A549 (cell line): ENCODE measurements at regions not wholly inside any gene's neighbourhood (a gene's known extent, or its start where the extent isn't known, plus 50 kb on each side); places are given as distances from the start of the nearest gene placed in this dataset.

Experiments used
- ATAC-seq, 2 experiments: fragments of 200-7000 bp in 1 of 2; fragments of >200 bp in 1 of 2; cut with Nextera tagmentation in 1 of 2; cut with Tn5 transposase in 1 of 2; 3 replicates each; pipeline versions ENCODE4 v1.8.0 to v1.9.1; 2018 to 2020; ENCODE audit warnings: mild to moderate bottlenecking in 1 of 2, moderate library complexity in 1 of 2
- CTCF ChIA-PET: fragments of 300-600 bp; sonication (Branson Sonifier 250); formaldehyde crosslinking; extraction: SDS; loops from one replicate; lab custom pipeline; 2021; ENCODE audit warnings: antibody characterized with exemption, inconsistent platforms; lab: Yijun Ruan, JAX
- POLR2A ChIA-PET: fragments of 350-600 bp; formaldehyde crosslinking; extraction: SDS; loops from one replicate; lab custom pipeline; 2021; ENCODE audit warnings: antibody characterized with exemption, inconsistent platforms; lab: Yijun Ruan, JAX
- DNase-seq, 2 experiments: peaks; one replicate each; pipeline versions ENCODE4 v3.0.0 to v3.0.0-alpha.2; 2011 to 2016; ENCODE audit warnings: low read depth in 1 of 2, low spot score in 1 of 2
- FAIRE-seq: peaks from 2 replicates; lab custom pipeline; 2011; peaks lifted over from hg19 to GRCh38; lab: Jason Lieb, UNC
- H3K27ac ChIP-seq, 2 experiments: fragments of >200 bp; sonication (Bioruptor Twin); formaldehyde crosslinking; 3 replicates each; pipeline ENCODE4 v1.5.1; 2016 to 2017
- H3K4me1 ChIP-seq: fragments of >200 bp; sonication (Bioruptor Twin); formaldehyde crosslinking; 3 replicates; pipeline ENCODE4 v1.6.1; 2016
- H3K4me2 ChIP-seq: fragments of >200 bp; sonication (Bioruptor Twin); formaldehyde crosslinking; 3 replicates; pipeline ENCODE4 v1.6.1; 2016
- H3K4me3 ChIP-seq: fragments of >200 bp; sonication (Bioruptor Twin); formaldehyde crosslinking; 3 replicates; pipeline ENCODE4 v1.5.1; 2016
- H3K9me3 ChIP-seq: fragments of >200 bp; sonication (Bioruptor Twin); formaldehyde crosslinking; 3 replicates; pipeline ENCODE4 v1.6.1; 2016
- CBX2 ChIP-seq: fragments of 200-600 bp; sonication (generic); IDR thresholded peaks from 2 replicates; pipeline ENCODE4 v1.6.1; 2016; ENCODE audit warnings: low read depth, mild to moderate bottlenecking, borderline replicate concordance
- CEBPB ChIP-seq, 2 experiments: fragments of >200 bp in 1 of 2; sonication (Bioruptor Twin) in 1 of 2; formaldehyde crosslinking in 1 of 2; IDR thresholded peaks; 2 replicates each; pipeline ENCODE4 v1.6.1; 2012 to 2016
- CHD2 ChIP-seq: fragments of 150-350 bp; IDR thresholded peaks from 2 replicates; pipeline ENCODE4 v1.6.1; 2014; ENCODE audit warnings: low read length; ENCODE audit not compliant: partially characterized antibody
- EHF ChIP-seq: fragments of 250-450 bp; sonication (Bioruptor Pico); IDR thresholded peaks from 2 replicates; pipeline ENCODE4 v1.5.0; 2020; ENCODE audit warnings: mild to moderate bottlenecking
- EP300 ChIP-seq, 2 experiments: fragments of >200 bp; sonication (Bioruptor Twin); formaldehyde crosslinking; IDR thresholded peaks; 2 replicates in 1 of 2; 3 replicates in 1 of 2; pipeline ENCODE4 v1.6.1; 2016 to 2017
- FOSB ChIP-seq: fragments of 250-450 bp; sonication (Bioruptor Pico); IDR thresholded peaks from 2 replicates; pipeline ENCODE4 v1.5.0; 2020; ENCODE audit warnings: mild to moderate bottlenecking, moderate library complexity
- HDAC2 ChIP-seq: fragments of 200-600 bp; sonication (generic); IDR thresholded peaks from 2 replicates; pipeline ENCODE4 v1.6.1; 2016
- HEYL ChIP-seq: fragments of 250-450 bp; sonication (Bioruptor Pico); IDR thresholded peaks from 2 replicates; pipeline ENCODE4 v1.8.0; 2021; ENCODE audit warnings: mild to moderate bottlenecking, moderate library complexity
- KDM1A ChIP-seq: fragments of 200-600 bp; sonication (generic); IDR thresholded peaks from 2 replicates; pipeline ENCODE4 v1.6.1; 2016; ENCODE audit warnings: low read depth, mild to moderate bottlenecking
- MAFK ChIP-seq: fragments of 450-650 bp; IDR thresholded peaks from 2 replicates; pipeline ENCODE4 v1.6.1; 2014; ENCODE audit not compliant: partially characterized antibody
- NFE2L2 ChIP-seq: fragments of 150-350 bp; conservative IDR thresholded peaks from 2 replicates; pipeline ENCODE4 v1.6.1; 2014; ENCODE audit warnings: low read length
- NPAS2 ChIP-seq: fragments of 250-450 bp; sonication (Bioruptor Pico); IDR thresholded peaks from 2 replicates; pipeline ENCODE4 v1.8.0; 2022; ENCODE audit warnings: mild to moderate bottlenecking, moderate library complexity, borderline replicate concordance
- RAD21 ChIP-seq, 2 experiments: fragments of >200 bp in 1 of 2; sonication (Bioruptor Twin) in 1 of 2; formaldehyde crosslinking in 1 of 2; IDR thresholded peaks in 1 of 2; conservative IDR thresholded peaks in 1 of 2; 2 replicates in 1 of 2; 3 replicates in 1 of 2; pipeline ENCODE4 v1.6.1; 2012 to 2018; ENCODE audit warnings: inconsistent platforms in 1 of 2
- RARB ChIP-seq: fragments of 250-450 bp; sonication (Bioruptor Pico); IDR thresholded peaks from 2 replicates; pipeline ENCODE4 v1.8.0; 2021; ENCODE audit warnings: mild to moderate bottlenecking, moderate library complexity
- RCOR1 ChIP-seq: fragments of 150-350 bp; IDR thresholded peaks from 2 replicates; pipeline ENCODE4 v1.6.1; 2014; ENCODE audit warnings: antibody characterized with exemption, low read length, low read depth
- RFX5 ChIP-seq: fragments of 450-650 bp; IDR thresholded peaks from 2 replicates; pipeline ENCODE4 v1.7.1; 2014; ENCODE audit warnings: antibody characterized with exemption, mild to moderate bottlenecking, moderate library complexity
- SMC3 ChIP-seq: fragments of >200 bp; sonication (Bioruptor Twin); formaldehyde crosslinking; IDR thresholded peaks from 3 replicates; pipeline ENCODE4 v1.6.1; 2018; ENCODE audit warnings: inconsistent platforms
- SREBF2 ChIP-seq: fragments of 450-650 bp; IDR thresholded peaks from 2 replicates; pipeline ENCODE4 v1.6.1; 2014; ENCODE audit warnings: mild to moderate bottlenecking, moderate library complexity
- TP53 ChIP-seq: fragments of 250-450 bp; sonication (Bioruptor Pico); IDR thresholded peaks from 2 replicates; pipeline ENCODE4 v1.5.0; 2021; ENCODE audit warnings: mild to moderate bottlenecking, moderate library complexity
- ZC3H11A ChIP-seq: fragments of 450-650 bp; IDR thresholded peaks from 2 replicates; pipeline ENCODE4 v1.6.1; 2014; ENCODE audit warnings: antibody characterized with exemption, mild to moderate bottlenecking
- ZFP36 ChIP-seq: fragments of 450-650 bp; IDR thresholded peaks from 2 replicates; pipeline ENCODE4 v1.6.1; 2014; ENCODE audit warnings: borderline replicate concordance; ENCODE audit not compliant: partially characterized antibody
- ZNF302 ChIP-seq: fragments of 250-450 bp; sonication (Bioruptor Pico); IDR thresholded peaks from 2 replicates; pipeline ENCODE4 v1.9.0; 2021; ENCODE audit warnings: inconsistent platforms, mild to moderate bottlenecking, moderate library complexity
- WGBS: methylation state at CpG from one replicate; pipeline ENCODE4 v1.1.6; 2017; ENCODE audit errors: missing lambda C conversion rate; 5-methylcytosine and 5-hydroxymethylcytosine counted together
- TF ChIP-seq, protein P1 (sequence below): fragments of >200 bp; sonication (Bioruptor Twin); formaldehyde crosslinking; IDR thresholded peaks from 3 replicates; pipeline ENCODE4 v1.5.1; 2016
- TF ChIP-seq, protein P2 (sequence below): fragments of >200 bp; sonication (Bioruptor Twin); formaldehyde crosslinking; IDR thresholded peaks from 2 replicates; pipeline ENCODE4 v1.6.1; 2016
- TF ChIP-seq, protein P3 (sequence below): fragments of 200-600 bp; sonication (generic); IDR thresholded peaks from 2 replicates; pipeline ENCODE4 v1.6.1; 2016; ENCODE audit warnings: antibody characterized with exemption, mild to moderate bottlenecking, moderate library complexity

DNA sequence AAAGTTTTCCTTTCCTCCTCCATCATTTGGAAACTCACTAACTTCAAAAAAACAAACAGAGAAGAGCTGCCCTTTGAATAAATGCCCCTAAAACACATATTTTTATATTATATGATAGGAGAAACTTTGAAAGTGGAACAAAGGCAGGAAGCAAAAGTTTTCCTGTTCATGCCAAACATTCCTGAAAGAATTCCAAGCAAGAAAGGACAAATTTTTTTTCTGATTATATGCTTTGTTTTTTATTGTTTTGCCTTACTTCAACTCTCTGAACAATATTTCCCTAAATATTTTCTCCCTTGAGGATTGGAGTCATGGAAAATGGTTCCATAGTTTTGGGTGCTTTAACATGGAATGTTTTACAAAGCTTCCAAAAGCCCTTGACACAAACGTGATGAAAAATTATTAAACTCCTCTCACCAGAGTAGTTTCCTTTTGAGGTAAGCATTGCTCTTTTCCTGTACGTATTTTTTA lies 638.5 kb upstream of the CAMK1G start:
- Histone ChIP-seq H3K27ac (no peak overlapping the region), H3K4me2 (no peak overlapping the region), H3K4me1 (no peaks in the 10 kb centered on the region), H3K4me3 (no peak overlapping the region)
- POLR2A ChIA-PET, result no interaction called here
- ATAC-seq, result no peak
- DNase-seq, result no peak
- WGBS, result 5% methylated on average over 2 of the region's 2 CpGs
- TF ChIP-seq MAFK (no peak), ZFP36 (no peak), RARB (no peak), RFX5 (no peak), HEYL (CRISPR knock-in tag) (no peak), NPAS2 (CRISPR knock-in tag) (no peak), NFE2L2 (no peak), CBX2 (no peak), RCOR1 (no peak), CHD2 (no peak), SREBF2 (no peak), ZNF302 (CRISPR knock-in tag) (no peak), KDM1A (no peak), HDAC2 (no peak), SMC3 (no peak), CEBPB (IDR thresholded peaks at IDR 0.05) (no peak)
- TF ChIP-seq, protein P1, sequence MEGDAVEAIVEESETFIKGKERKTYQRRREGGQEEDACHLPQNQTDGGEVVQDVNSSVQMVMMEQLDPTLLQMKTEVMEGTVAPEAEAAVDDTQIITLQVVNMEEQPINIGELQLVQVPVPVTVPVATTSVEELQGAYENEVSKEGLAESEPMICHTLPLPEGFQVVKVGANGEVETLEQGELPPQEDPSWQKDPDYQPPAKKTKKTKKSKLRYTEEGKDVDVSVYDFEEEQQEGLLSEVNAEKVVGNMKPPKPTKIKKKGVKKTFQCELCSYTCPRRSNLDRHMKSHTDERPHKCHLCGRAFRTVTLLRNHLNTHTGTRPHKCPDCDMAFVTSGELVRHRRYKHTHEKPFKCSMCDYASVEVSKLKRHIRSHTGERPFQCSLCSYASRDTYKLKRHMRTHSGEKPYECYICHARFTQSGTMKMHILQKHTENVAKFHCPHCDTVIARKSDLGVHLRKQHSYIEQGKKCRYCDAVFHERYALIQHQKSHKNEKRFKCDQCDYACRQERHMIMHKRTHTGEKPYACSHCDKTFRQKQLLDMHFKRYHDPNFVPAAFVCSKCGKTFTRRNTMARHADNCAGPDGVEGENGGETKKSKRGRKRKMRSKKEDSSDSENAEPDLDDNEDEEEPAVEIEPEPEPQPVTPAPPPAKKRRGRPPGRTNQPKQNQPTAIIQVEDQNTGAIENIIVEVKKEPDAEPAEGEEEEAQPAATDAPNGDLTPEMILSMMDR, result no peak
- TF ChIP-seq, protein P2, sequence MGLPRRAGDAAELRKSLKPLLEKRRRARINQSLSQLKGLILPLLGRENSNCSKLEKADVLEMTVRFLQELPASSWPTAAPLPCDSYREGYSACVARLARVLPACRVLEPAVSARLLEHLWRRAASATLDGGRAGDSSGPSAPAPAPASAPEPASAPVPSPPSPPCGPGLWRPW, result no peak
- TF ChIP-seq, all 56 proteins: peak for 0
- no peak for FAIRE-seq
- no peaks in the 10 kb centered on the region for H3K9me3 ChIP-seq
- CTCF ChIA-PET, result no interaction called here

DNA sequence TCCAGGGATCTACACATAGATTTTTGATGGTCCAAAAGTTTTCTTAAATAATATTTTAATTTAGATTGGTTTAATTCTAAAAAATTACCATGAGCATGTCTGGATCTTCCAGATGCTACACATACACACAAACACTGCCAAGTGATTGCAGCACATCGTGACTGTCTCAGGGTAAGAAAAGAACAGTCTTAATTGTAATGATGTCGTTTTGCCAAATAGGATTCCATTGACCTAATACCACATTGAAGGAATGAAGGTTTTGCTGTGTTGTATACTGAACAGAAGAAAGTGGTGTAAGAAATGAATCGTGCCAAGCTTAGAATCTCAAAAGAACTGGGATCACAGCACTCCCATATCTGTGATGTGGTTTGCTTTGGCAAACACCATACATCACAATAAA lies 633.3 kb upstream of the CAMK1G start:
- TF ChIP-seq EHF (CRISPR knock-in tag) (no peak), EP300 (IDR thresholded peaks at IDR 0.05) (no peak), FOSB (CRISPR knock-in tag) (no peak), HDAC2 (no peak), ZC3H11A (no peak), SMC3 (no peak), HEYL (CRISPR knock-in tag) (no peak)
- TF ChIP-seq, protein P1, result no peak
- FAIRE-seq, result no peak
- DNase-seq, result no peak
- Histone ChIP-seq H3K4me2 (no peak overlapping the region), H3K27ac (no peak overlapping the region), H3K4me1 (no peaks in the 10 kb centered on the region), H3K4me3 (no peak overlapping the region), H3K9me3 (no peaks in the 10 kb centered on the region)
- ChIA-PET POLR2A (no interaction called here), CTCF (no interaction called here)
- no peak for ATAC-seq
- WGBS, result 5% methylated on average over 3 of the region's 3 CpGs

DNA sequence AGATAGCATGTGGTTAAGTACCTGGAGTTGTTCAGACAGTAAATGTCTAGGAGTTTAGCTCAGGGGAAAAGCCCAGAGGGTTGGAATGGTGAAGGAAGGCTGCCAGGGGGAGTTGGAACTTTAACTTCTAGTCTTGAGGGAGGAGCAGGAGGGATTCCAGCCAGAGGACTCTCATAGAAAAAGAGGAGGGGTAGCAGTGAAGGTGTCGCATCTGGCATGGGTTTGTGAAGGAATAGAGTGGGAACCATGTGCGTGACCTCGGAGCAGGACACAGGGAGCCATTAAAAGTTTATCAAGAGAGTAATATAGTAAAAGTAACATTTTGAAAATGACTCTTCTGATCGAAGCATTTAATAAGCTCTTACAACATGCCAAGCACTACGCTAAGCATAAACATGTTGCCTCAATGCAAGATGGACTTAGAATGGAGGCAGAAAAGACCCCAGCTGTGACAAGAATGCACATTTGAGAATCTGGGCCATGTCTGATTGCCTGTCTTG lies 632.4 kb upstream of the CAMK1G start:
- WGBS, result 52% methylated on average over 5 of the region's 5 CpGs
- Histone ChIP-seq H3K9me3 (no peaks in the 10 kb centered on the region), H3K27ac (no peak overlapping the region), H3K4me3 (no peak overlapping the region), H3K4me2 (no peak overlapping the region)
- ATAC-seq (no peak), FAIRE-seq (no peak), DNase-seq (no peak)
- POLR2A ChIA-PET, result no interaction called here
- no peak for TF ChIP-seq TP53 (CRISPR knock-in tag)
- no peak for TF ChIP-seq RAD21 (conservative IDR thresholded peaks at IDR 0.05 in 1 of 2, IDR thresholded peaks at IDR 0.05 in 1 of 2)
- TF ChIP-seq, protein P3, sequence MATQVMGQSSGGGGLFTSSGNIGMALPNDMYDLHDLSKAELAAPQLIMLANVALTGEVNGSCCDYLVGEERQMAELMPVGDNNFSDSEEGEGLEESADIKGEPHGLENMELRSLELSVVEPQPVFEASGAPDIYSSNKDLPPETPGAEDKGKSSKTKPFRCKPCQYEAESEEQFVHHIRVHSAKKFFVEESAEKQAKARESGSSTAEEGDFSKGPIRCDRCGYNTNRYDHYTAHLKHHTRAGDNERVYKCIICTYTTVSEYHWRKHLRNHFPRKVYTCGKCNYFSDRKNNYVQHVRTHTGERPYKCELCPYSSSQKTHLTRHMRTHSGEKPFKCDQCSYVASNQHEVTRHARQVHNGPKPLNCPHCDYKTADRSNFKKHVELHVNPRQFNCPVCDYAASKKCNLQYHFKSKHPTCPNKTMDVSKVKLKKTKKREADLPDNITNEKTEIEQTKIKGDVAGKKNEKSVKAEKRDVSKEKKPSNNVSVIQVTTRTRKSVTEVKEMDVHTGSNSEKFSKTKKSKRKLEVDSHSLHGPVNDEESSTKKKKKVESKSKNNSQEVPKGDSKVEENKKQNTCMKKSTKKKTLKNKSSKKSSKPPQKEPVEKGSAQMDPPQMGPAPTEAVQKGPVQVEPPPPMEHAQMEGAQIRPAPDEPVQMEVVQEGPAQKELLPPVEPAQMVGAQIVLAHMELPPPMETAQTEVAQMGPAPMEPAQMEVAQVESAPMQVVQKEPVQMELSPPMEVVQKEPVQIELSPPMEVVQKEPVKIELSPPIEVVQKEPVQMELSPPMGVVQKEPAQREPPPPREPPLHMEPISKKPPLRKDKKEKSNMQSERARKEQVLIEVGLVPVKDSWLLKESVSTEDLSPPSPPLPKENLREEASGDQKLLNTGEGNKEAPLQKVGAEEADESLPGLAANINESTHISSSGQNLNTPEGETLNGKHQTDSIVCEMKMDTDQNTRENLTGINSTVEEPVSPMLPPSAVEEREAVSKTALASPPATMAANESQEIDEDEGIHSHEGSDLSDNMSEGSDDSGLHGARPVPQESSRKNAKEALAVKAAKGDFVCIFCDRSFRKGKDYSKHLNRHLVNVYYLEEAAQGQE, result no peak
- TF ChIP-seq, all 56 proteins: peak for 0
- H3K4me1 ChIP-seq, result no peaks in the 10 kb centered on the region
- CTCF ChIA-PET, result no interaction called here
